C4-2B (cell line): ENCODE measurements at regions not wholly inside any gene's neighbourhood (a gene's known extent, or its start where the extent isn't known, plus 50 kb on each side); places are given as distances from the start of the nearest gene placed in this dataset.

ENCODE experiments used
- CTCF ChIP-seq: fragments of 450-650 bp; conservative IDR thresholded peaks from 2 replicates; pipeline ENCODE4 v1.5.1; 2017; ENCODE audit warnings: mild to moderate bottlenecking
- ZFX ChIP-seq: fragments of 450-650 bp; IDR thresholded peaks from 2 replicates; pipeline ENCODE4 v1.6.1; 2017

GRCh38 chr3:117184574-117184973 is 475.0 kb downstream of the TUSC7 start:
- TF ChIP-seq CTCF, result no peak
- TF ChIP-seq ZFX, result no peak
